HL-60 (cell line): ENCODE measurements at regions not wholly inside any gene's neighbourhood (a gene's known extent, or its start where the extent isn't known, plus 50 kb on each side); places are given as distances from the start of the nearest gene placed in this dataset.

Experiments used
- GABPA ChIP-seq: IDR thresholded peaks from 2 replicates; pipeline ENCODE4 v1.6.1; 2012; ENCODE audit warnings: low read depth
- POLR2AphosphoS5 ChIP-seq: IDR thresholded peaks from 2 replicates; pipeline ENCODE4 v1.6.1; 2012; ENCODE audit warnings: low read depth
- TF ChIP-seq, protein P1 (sequence below): IDR thresholded peaks from one replicate; pipeline ENCODE4 v1.5.1; 2011; ENCODE audit warnings: low read length, control low read depth, inconsistent platforms; ENCODE audit not compliant: insufficient read depth

DNA sequence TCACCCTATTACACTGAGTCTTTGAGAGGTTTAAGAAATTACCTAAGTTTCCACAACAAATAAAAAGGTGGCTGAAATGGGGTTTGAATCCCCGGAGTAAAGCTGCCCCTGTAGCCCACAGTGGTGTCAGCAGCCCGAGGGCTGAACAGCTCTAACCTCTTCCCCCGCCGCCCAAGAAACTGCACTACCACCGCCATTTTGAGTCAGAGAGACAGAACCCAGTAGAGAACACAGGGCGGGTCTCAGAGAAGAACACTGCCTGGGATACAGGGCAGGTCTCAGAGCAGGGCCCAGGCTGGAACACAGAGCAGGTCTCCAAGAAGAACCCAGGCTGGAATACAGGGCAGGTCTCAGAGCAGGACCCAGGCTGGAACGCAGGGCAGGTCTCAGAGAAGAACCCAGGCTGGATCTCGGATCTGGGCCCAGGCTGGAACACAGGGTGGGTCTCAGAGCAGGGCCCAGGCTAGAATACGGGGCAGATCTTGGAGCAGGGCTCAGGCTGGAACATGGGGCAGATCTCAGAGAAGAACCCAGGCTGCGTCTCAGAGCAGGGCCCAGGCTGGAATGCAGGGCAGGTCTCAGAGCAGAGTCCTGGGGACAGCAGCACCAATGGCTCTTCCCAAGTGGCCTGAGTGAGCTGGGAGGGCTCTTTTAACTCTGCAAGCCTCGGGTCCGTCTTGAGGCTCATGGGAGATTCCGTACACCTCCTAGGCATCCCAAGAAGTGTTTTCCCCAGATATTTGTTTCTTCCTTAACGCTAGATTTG lies 85.9 kb upstream of the LANCL2 start:
- TF ChIP-seq, protein P1, sequence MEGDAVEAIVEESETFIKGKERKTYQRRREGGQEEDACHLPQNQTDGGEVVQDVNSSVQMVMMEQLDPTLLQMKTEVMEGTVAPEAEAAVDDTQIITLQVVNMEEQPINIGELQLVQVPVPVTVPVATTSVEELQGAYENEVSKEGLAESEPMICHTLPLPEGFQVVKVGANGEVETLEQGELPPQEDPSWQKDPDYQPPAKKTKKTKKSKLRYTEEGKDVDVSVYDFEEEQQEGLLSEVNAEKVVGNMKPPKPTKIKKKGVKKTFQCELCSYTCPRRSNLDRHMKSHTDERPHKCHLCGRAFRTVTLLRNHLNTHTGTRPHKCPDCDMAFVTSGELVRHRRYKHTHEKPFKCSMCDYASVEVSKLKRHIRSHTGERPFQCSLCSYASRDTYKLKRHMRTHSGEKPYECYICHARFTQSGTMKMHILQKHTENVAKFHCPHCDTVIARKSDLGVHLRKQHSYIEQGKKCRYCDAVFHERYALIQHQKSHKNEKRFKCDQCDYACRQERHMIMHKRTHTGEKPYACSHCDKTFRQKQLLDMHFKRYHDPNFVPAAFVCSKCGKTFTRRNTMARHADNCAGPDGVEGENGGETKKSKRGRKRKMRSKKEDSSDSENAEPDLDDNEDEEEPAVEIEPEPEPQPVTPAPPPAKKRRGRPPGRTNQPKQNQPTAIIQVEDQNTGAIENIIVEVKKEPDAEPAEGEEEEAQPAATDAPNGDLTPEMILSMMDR, result no peak
- TF ChIP-seq GABPA (no peak), POLR2AphosphoS5 (no peak)
